H7 (cell line): ENCODE measurements at regions not wholly inside any gene's neighbourhood (a gene's known extent, or its start where the extent isn't known, plus 50 kb on each side); places are given as distances from the start of the nearest gene placed in this dataset.

Experiments
- DNase-seq: peaks from one replicate; pipeline ENCODE4 v3.0.0; 2012
- H3K27me3 ChIP-seq: 2 replicates; pipeline ENCODE4 v1.6.0; 2011; ENCODE audit warnings: mild to moderate bottlenecking, low read length; ENCODE audit not compliant: control insufficient read depth, insufficient read depth
- H3K36me3 ChIP-seq: replicated peaks from 2 replicates; pipeline ENCODE4 v1.5.1; 2011; ENCODE audit warnings: low read length; ENCODE audit not compliant: control insufficient read depth, insufficient read depth
- H3K4me3 ChIP-seq: 2 replicates; pipeline ENCODE4 v1.5.1; 2011; ENCODE audit warnings: low read depth, mild to moderate bottlenecking, control low read depth, low read length, moderate library complexity; ENCODE audit not compliant: insufficient read depth

- Histone ChIP-seq H3K36me3 (no peaks in the 10 kb centered on the region), H3K27me3 (no peaks in the 10 kb centered on the region), H3K4me3 (no peak overlapping the region)
- no peak for DNase-seq
Observed at GRCh38 chr20:52888096-52888495, 84.1 kb upstream of the TSHZ2 start.

- Histone ChIP-seq H3K36me3 (no peaks in the 10 kb centered on the region), H3K27me3 (no peaks in the 10 kb centered on the region), H3K4me3 (no peak overlapping the region)
- DNase-seq, result no peak
Observed at GRCh38 chr20:52880997-52881396, 91.2 kb upstream of the TSHZ2 start.

GRCh38 chr20:52880259-52880658 lies 91.9 kb upstream of the TSHZ2 start:
- no peak for DNase-seq

GRCh38 chr20:52874241-52874640 lies 97.9 kb upstream of the TSHZ2 start:
- Histone ChIP-seq H3K27me3 (no peaks in the 10 kb centered on the region), H3K4me3 (no peak overlapping the region), H3K36me3 (no peaks in the 10 kb centered on the region)
- no peak for DNase-seq

More at GRCh38 chr20:52880259-52880658, 91.9 kb upstream of the TSHZ2 start:
- Histone ChIP-seq H3K36me3 (no peaks in the 10 kb centered on the region), H3K27me3 (no peaks in the 10 kb centered on the region), H3K4me3 (no peak overlapping the region)

- no peaks in the 10 kb centered on the region for H3K27me3 ChIP-seq
- H3K36me3 ChIP-seq, result no peaks in the 10 kb centered on the region
- no peak overlapping the region for H3K4me3 ChIP-seq
- no peak for DNase-seq
Observed at GRCh38 chr20:52869698-52870501, 102.3 kb upstream of the TSHZ2 start.

GRCh38 chr20:52869276-52869675 lies 102.9 kb upstream of the TSHZ2 start:
- H3K36me3 ChIP-seq, result no peaks in the 10 kb centered on the region
- no peaks in the 10 kb centered on the region for H3K27me3 ChIP-seq
- H3K4me3 ChIP-seq, result no peak overlapping the region
- DNase-seq, result no peak

- H3K36me3 ChIP-seq, result no peaks in the 10 kb centered on the region
- no peak for DNase-seq
- H3K4me3 ChIP-seq, result no peak overlapping the region
- no peaks in the 10 kb centered on the region for H3K27me3 ChIP-seq
Observed at GRCh38 chr20:52867305-52867704, 104.9 kb upstream of the TSHZ2 start.

- no peaks in the 10 kb centered on the region for H3K27me3 ChIP-seq
- no peak overlapping the region for H3K4me3 ChIP-seq
- no peaks in the 10 kb centered on the region for H3K36me3 ChIP-seq
- DNase-seq, result no peak
Observed at GRCh38 chr20:52864916-52865605, 107.1 kb upstream of the TSHZ2 start.

- DNase-seq, result peak; percentile 22
Observed at GRCh38 chr20:52859156-52859876, 112.8 kb upstream of the TSHZ2 start.

GRCh38 chr20:52852714-52853113 lies 119.4 kb upstream of the TSHZ2 start:
- Histone ChIP-seq H3K36me3 (no peaks in the 10 kb centered on the region), H3K27me3 (no peaks in the 10 kb centered on the region), H3K4me3 (no peak overlapping the region)
- no peak for DNase-seq

More at GRCh38 chr20:52859156-52859876, 112.8 kb upstream of the TSHZ2 start:
- no peak overlapping the region for H3K4me3 ChIP-seq
- H3K36me3 ChIP-seq, result no peaks in the 10 kb centered on the region
- H3K27me3 ChIP-seq, result no peaks in the 10 kb centered on the region

- no peak overlapping the region for H3K4me3 ChIP-seq
- DNase-seq, result no peak
Observed at GRCh38 chr20:52847731-52848359, 124.3 kb upstream of the TSHZ2 start.

GRCh38 chr20:52847029-52847660 lies 125.0 kb upstream of the TSHZ2 start:
- Histone ChIP-seq H3K36me3 (no peaks in the 10 kb centered on the region), H3K4me3 (no peak overlapping the region), H3K27me3 (no peaks in the 10 kb centered on the region)
- DNase-seq, result no peak

More at GRCh38 chr20:52847731-52848359, 124.3 kb upstream of the TSHZ2 start:
- Histone ChIP-seq H3K36me3 (no peaks in the 10 kb centered on the region), H3K27me3 (no peaks in the 10 kb centered on the region)

GRCh38 chr20:52845044-52845443 lies 127.1 kb upstream of the TSHZ2 start:
- Histone ChIP-seq H3K27me3 (no peaks in the 10 kb centered on the region), H3K36me3 (no peaks in the 10 kb centered on the region), H3K4me3 (no peak overlapping the region)
- DNase-seq, result no peak

- Histone ChIP-seq H3K36me3 (no peaks in the 10 kb centered on the region), H3K27me3 (no peaks in the 10 kb centered on the region), H3K4me3 (no peak overlapping the region)
- DNase-seq, result peak; percentile 19
Observed at GRCh38 chr20:52843425-52843824, 128.7 kb upstream of the TSHZ2 start.
